Nephron (organoid): ENCODE measurements at regions not wholly inside any gene's neighbourhood (a gene's known extent, or its start where the extent isn't known, plus 50 kb on each side); places are given as distances from the start of the nearest gene placed in this dataset.

Experiments used
- H3K27ac Mint-ChIP-seq, 3 experiments: 2 replicates each; pipeline ENCODE4 v1.8.0; 2020; ENCODE audit warnings: mixed read lengths in 3 of 3, mild to moderate bottlenecking in 2 of 3, moderate library complexity in 1 of 3
- H3K27me3 Mint-ChIP-seq: 2 replicates; pipeline ENCODE4 v1.8.0; 2021; ENCODE audit warnings: low read depth, mild to moderate bottlenecking, moderate library complexity, mixed read lengths
- H3K36me3 Mint-ChIP-seq: 2 replicates; pipeline ENCODE4 v1.8.0; 2020; ENCODE audit warnings: low read depth, mixed read lengths
- H3K4me1 Mint-ChIP-seq: 2 replicates; pipeline ENCODE4 v1.8.0; 2020; ENCODE audit warnings: mixed read lengths
- H3K4me3 Mint-ChIP-seq, 3 experiments: 2 replicates each; pipeline ENCODE4 v1.8.0; 2020; ENCODE audit warnings: mild to moderate bottlenecking in 3 of 3, mixed read lengths in 3 of 3, moderate library complexity in 2 of 3
- H3K9me3 Mint-ChIP-seq: 2 replicates; pipeline ENCODE4 v1.8.0; 2020; ENCODE audit warnings: mixed read lengths
- CTCF ChIP-seq, 3 experiments: fragments of 200-600 bp; sonication (generic); IDR thresholded peaks; one replicate each; pipeline ENCODE4 v1.5.0; 2021; ENCODE audit warnings: antibody characterized with exemption in 3 of 3; ENCODE audit not compliant: unreplicated experiment in 3 of 3

GRCh38 chr6:158920311-158920905, 79.6 kb downstream of the RSPH3 start:
- no peak overlapping the region for H3K4me3 Mint-ChIP-seq
- H3K27me3 Mint-ChIP-seq = no peaks in the 10 kb centered on the region
- no peaks in the 10 kb centered on the region for H3K9me3 Mint-ChIP-seq
- H3K4me1 Mint-ChIP-seq = no peaks in the 10 kb centered on the region
- no peak for TF ChIP-seq CTCF (IDR thresholded peaks at IDR 0.05; ENCODE audit: unreplicated experiment in 3 of 3)
- H3K27ac Mint-ChIP-seq = no peak overlapping the region
- H3K36me3 Mint-ChIP-seq = no peaks in the 10 kb centered on the region

GRCh38 chr6:158919865-158920264, 80.1 kb downstream of the RSPH3 start:
- Mint-ChIP-seq H3K27me3 (no peaks in the 10 kb centered on the region), H3K36me3 (no peaks in the 10 kb centered on the region), H3K27ac (no peak overlapping the region)

GRCh38 chr6:158916617-158917016, 83.4 kb downstream of the RSPH3 start:
- Mint-ChIP-seq H3K4me3 (no peak overlapping the region), H3K27ac (no peak overlapping the region), H3K27me3 (no peaks in the 10 kb centered on the region), H3K4me1 (no peaks in the 10 kb centered on the region), H3K36me3 (no peaks in the 10 kb centered on the region), H3K9me3 (no peaks in the 10 kb centered on the region)
- TF ChIP-seq CTCF (IDR thresholded peaks at IDR 0.05; ENCODE audit: unreplicated experiment in 3 of 3) = no peak

More at GRCh38 chr6:158919865-158920264, 80.1 kb downstream of the RSPH3 start:
- no peaks in the 10 kb centered on the region for H3K4me1 Mint-ChIP-seq
- H3K4me3 Mint-ChIP-seq = no peak overlapping the region
- no peaks in the 10 kb centered on the region for H3K9me3 Mint-ChIP-seq
- TF ChIP-seq CTCF (IDR thresholded peaks at IDR 0.05; ENCODE audit: unreplicated experiment in 3 of 3) = no peak

- TF ChIP-seq CTCF (IDR thresholded peaks at IDR 0.05; ENCODE audit: unreplicated experiment in 3 of 3) = no peak
- Mint-ChIP-seq H3K36me3 (no peaks in the 10 kb centered on the region), H3K9me3 (no peaks in the 10 kb centered on the region), H3K4me3 (no peak overlapping the region), H3K4me1 (peaks cover 5% of the 10 kb centered on the region), H3K27ac (no peak overlapping the region), H3K27me3 (no peaks in the 10 kb centered on the region)
These were observed 85.1 kb downstream of the RSPH3 start for GRCh38 chr6:158914923-158915322.

GRCh38 chr6:158913580-158913979, 86.4 kb downstream of the RSPH3 start:
- Mint-ChIP-seq H3K4me3 (no peak overlapping the region), H3K9me3 (no peaks in the 10 kb centered on the region), H3K27ac (peak overlapping the region in 1 of 3 experiments; percentile 46), H3K27me3 (no peaks in the 10 kb centered on the region), H3K36me3 (no peaks in the 10 kb centered on the region), H3K4me1 (peaks cover 5% of the 10 kb centered on the region)
- TF ChIP-seq CTCF (IDR thresholded peaks at IDR 0.05; ENCODE audit: unreplicated experiment in 3 of 3) = no peak

GRCh38 chr6:158912655-158913054, 87.3 kb downstream of the RSPH3 start:
- Mint-ChIP-seq H3K36me3 (no peaks in the 10 kb centered on the region), H3K9me3 (no peaks in the 10 kb centered on the region), H3K4me1 (peaks cover 5% of the 10 kb centered on the region), H3K27ac (peak overlapping the region in 2 of 3 experiments; percentile 14 to 38), H3K27me3 (no peaks in the 10 kb centered on the region), H3K4me3 (no peak overlapping the region)
- no peak for TF ChIP-seq CTCF (IDR thresholded peaks at IDR 0.05; ENCODE audit: unreplicated experiment in 3 of 3)
